HUES64 (cell line): ENCODE measurements at regions not wholly inside any gene's neighbourhood (a gene's known extent, or its start where the extent isn't known, plus 50 kb on each side); places are given as distances from the start of the nearest gene placed in this dataset.

Experiments used
- H3K27ac ChIP-seq: 2 replicates; pipeline ENCODE4 v1.7.0; 2013; ENCODE audit warnings: low read depth, low read length, inconsistent platforms
- H3K27me3 ChIP-seq: 2 replicates; pipeline ENCODE4 v1.6.1; 2013; ENCODE audit warnings: mild to moderate bottlenecking, low read length; ENCODE audit not compliant: insufficient read depth
- H3K36me3 ChIP-seq: 2 replicates; pipeline ENCODE4 v1.6.1; 2013; ENCODE audit warnings: mild to moderate bottlenecking, low read length; ENCODE audit not compliant: insufficient read depth
- H3K4me1 ChIP-seq: 2 replicates; pipeline ENCODE4 v1.6.1; 2013; ENCODE audit warnings: mild to moderate bottlenecking, low read length, moderate library complexity; ENCODE audit not compliant: insufficient read depth
- H3K4me3 ChIP-seq: 2 replicates; pipeline ENCODE4 v1.5.1; 2013; ENCODE audit warnings: mild to moderate bottlenecking, low read length, moderate library complexity
- H3K9ac ChIP-seq: 2 replicates; pipeline ENCODE4 v1.6.1; 2013; ENCODE audit warnings: mild to moderate bottlenecking, low read depth, low read length
- H3K9me3 ChIP-seq: 2 replicates; pipeline ENCODE4 v1.6.1; 2013; ENCODE audit warnings: low read depth, low read length; ENCODE audit not compliant: insufficient read depth
- WGBS: fragments of 150-250, 120-280 bp; methylation state at CpG from one replicate; pipeline ENCODE4 v1.1.7; 2013; ENCODE audit warnings: missing lambda C conversion rate; 5-methylcytosine and 5-hydroxymethylcytosine counted together

DNA sequence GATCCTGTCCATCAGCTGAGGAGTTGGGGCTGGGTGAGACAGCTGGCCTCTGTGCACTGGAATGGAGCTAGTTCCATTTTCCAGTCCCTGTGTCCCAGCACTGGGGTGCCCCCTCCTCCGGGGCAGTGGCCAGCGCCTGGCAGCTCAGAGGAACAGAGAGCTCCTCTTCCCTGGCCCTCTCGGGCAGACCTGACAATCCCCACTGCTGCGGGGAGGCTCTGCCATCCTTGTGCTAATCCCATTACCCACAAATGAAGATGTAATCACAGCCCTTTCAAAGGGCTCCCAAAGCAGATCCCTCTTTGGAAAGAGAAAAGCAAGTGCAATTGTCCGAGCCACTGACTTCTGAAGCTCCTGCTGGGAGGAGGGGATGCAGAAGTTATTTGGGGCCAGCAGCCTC is 75.1 kb upstream of the MSX1 start:
- H3K4me3 ChIP-seq: no peak overlapping the region
- peaks cover 35% of the 10 kb centered on the region; the same call in 1 of the 2 replicates for H3K27me3 ChIP-seq
- H3K27ac ChIP-seq: no peak overlapping the region; the same call in 1 of the 2 replicates
- no peaks in the 10 kb centered on the region for H3K36me3 ChIP-seq
- WGBS: 44% methylated on average over 5 of the region's 5 CpGs
- H3K9ac ChIP-seq: no peak overlapping the region
- peaks cover 12% of the 10 kb centered on the region; the same call in 1 of the 2 replicates for H3K4me1 ChIP-seq
- peaks cover 18% of the 10 kb centered on the region for H3K9me3 ChIP-seq

DNA sequence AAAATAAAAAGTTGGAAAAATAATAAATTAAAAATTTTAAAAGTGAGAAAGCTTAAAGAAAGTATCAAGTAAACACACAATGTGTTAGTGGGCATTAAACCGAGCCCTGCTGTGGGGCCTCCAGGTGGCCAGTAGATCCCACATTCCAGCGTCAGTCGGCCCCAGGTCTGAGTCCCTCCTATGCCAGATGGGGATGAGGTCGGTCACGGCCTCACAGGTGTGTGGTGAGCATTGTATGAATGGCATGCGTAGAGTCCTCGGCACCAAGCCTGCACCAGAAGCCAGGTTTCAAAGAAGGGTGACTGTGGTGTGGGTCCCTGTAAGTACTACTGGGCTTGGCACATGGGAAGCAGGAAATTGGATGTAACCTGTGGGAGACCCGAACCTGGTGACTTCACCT is 75.6 kb upstream of the MSX1 start:
- H3K9ac ChIP-seq: no peak overlapping the region
- H3K4me1 ChIP-seq: peaks cover 12% of the 10 kb centered on the region; the same call in 1 of the 2 replicates
- no peaks in the 10 kb centered on the region for H3K36me3 ChIP-seq
- WGBS: 86% methylated on average over 8 of the region's 8 CpGs
- no peak overlapping the region for H3K4me3 ChIP-seq
- peaks cover 12% of the 10 kb centered on the region for H3K9me3 ChIP-seq
- peaks cover 39% of the 10 kb centered on the region; the same call in 1 of the 2 replicates for H3K27me3 ChIP-seq
- no peak overlapping the region for H3K27ac ChIP-seq

DNA sequence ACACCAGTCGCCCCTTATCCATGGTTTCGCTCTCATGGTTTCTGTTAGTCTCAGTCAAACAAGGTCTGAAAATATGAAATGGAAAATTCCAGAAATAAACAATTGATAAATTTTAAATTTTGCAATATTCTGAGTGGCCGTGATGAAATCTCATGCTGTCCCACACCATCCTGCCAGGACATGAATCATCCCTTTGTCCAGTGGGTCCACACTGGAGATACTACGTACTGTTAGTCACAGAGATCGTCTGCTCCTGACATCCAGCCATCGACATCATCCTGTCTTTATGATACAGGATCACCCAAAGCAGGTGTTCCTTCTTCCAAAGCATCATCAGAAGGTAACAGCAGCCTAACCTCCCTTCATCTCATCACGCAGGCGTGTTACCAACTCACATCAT is 76.5 kb upstream of the MSX1 start:
- H3K4me3 ChIP-seq: no peak overlapping the region
- WGBS: 94% methylated on average over 6 of the region's 8 CpGs
- H3K4me1 ChIP-seq: peaks cover 12% of the 10 kb centered on the region; the same call in 1 of the 2 replicates
- 0 out of 2 replicates have a peak, but pooled peaks cover 3% of the 10 kb centered on the region for H3K9me3 ChIP-seq
- peaks cover 44% of the 10 kb centered on the region; the same call in 1 of the 2 replicates for H3K27me3 ChIP-seq
- no peak overlapping the region for H3K9ac ChIP-seq
- H3K27ac ChIP-seq: no peak overlapping the region
- no peaks in the 10 kb centered on the region for H3K36me3 ChIP-seq

DNA sequence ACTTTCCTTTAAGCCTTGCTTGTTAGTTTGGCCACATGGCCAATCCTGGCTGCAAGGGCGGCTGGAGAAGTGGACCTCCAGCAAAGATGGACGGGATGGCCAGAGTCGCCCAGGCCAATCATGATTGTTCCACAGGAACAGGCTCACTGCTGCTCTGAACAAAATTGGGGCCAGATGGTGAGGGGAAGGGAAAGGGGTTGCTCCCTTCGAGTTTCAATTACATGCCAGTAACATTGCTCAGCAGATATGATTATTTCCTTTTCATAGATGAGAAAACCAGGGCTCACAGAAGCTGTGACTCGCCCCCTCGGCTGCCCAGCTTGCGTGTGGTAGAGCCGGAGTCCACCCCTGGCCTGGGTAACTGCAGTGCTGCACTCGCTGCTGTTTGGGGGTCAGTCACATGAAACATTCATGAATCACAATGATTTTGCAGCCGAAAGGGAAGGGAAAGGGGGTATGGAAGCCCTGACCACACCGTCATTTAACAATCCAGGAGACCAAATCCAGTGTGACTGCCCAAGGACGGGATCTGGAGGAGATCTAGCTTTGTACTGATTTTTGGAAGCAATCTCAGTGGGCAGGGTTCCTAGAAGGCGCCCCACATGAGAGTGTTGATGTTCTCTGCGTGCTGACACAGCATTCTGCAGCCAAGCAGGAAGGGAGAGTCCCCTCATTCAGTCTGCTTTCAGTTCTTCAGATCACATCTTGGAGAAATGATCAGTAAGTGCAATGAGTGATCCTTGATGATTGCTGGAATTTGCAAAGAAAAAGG is 77.3 kb upstream of the MSX1 start:
- no peak overlapping the region for H3K9ac ChIP-seq
- peaks cover 12% of the 10 kb centered on the region; the same call in 1 of the 2 replicates for H3K4me1 ChIP-seq
- H3K27ac ChIP-seq: no peak overlapping the region
- no peaks in the 10 kb centered on the region for H3K9me3 ChIP-seq
- no peak overlapping the region for H3K4me3 ChIP-seq
- no peaks in the 10 kb centered on the region for H3K36me3 ChIP-seq
- WGBS: 82% methylated on average over 14 of the region's 14 CpGs
- H3K27me3 ChIP-seq: peaks cover 44% of the 10 kb centered on the region; the same call in 1 of the 2 replicates

DNA sequence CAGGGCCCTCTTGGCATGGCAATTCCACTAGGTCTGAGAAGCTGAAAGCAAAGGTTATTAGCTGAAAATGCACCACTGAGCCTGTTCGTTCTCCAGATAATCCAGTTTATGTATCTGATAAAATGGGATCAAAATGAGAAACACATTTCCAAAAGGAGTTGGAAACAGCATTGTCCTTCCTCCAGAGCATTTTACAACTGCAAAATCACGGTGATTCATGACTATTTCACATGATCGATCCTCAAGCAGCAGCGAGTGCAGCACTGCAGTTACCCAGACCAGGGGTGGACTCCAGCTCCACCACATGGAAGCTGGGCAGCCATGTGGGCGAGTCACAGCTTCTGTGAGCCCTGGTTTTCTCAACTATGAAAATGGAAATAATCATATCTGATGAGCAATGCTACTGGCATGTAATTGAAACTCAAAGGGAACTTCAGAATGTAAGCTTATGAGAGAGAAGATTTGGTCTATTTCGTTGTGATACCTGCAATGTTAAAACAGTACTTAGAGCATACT is 78.7 kb upstream of the MSX1 start:
- H3K9ac ChIP-seq: no peak overlapping the region
- WGBS: 90% methylated on average over 6 of the region's 6 CpGs
- H3K27me3 ChIP-seq: peaks cover 42% of the 10 kb centered on the region; the same call in 1 of the 2 replicates
- no peak overlapping the region for H3K27ac ChIP-seq
- peaks cover 12% of the 10 kb centered on the region; the same call in 1 of the 2 replicates for H3K4me1 ChIP-seq
- H3K36me3 ChIP-seq: no peaks in the 10 kb centered on the region
- no peaks in the 10 kb centered on the region for H3K9me3 ChIP-seq
- H3K4me3 ChIP-seq: no peak overlapping the region

DNA sequence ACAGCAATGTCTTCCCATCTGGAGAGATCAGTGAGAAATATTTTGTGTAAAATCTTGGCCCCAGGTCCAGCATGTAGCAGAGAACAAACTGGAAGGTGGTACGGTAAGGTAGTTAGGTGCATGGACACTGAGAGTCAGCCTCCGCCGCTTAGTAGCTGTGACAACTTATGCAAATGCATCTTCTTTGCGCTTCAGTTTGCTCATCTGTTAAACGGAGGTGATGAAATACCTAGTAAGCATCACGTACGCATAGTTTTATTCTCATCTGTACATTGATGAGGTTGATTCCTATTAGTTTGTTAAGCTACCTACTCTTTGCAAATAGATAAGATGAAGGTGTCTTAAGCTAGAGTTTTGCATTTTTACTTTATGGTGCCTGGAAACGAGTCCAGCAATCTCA is 80.0 kb upstream of the MSX1 start:
- WGBS: 93% methylated on average over 8 of the region's 8 CpGs
- Histone ChIP-seq H3K9me3 (no peaks in the 10 kb centered on the region), H3K9ac (no peak overlapping the region), H3K4me3 (no peak overlapping the region), H3K27ac (no peak overlapping the region), H3K36me3 (no peaks in the 10 kb centered on the region), H3K4me1 (peaks cover 7% of the 10 kb centered on the region; the same call in 1 of the 2 replicates), H3K27me3 (peaks cover 39% of the 10 kb centered on the region; the same call in 1 of the 2 replicates)

DNA sequence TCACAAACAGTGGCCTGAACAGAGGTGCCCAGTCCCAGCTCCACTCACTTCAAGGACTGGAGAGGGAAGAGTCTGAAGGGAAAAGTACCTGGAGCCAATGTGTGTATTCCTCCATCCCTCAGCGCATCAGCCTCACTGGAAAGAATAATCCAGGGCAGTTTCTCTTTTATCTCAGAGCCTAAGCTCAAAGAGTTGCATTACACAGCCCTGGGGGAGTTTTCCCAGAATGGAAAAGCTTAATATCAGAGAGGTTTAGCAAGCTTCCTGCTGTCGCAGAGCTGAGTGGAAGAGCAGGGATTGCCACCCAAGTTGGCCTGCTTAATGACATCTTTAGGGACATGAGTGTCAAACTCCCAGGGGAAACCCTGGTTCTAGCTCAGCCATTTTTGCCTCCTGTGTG is 80.4 kb upstream of the MSX1 start:
- WGBS: 96% methylated on average over 2 of the region's 2 CpGs
- Histone ChIP-seq H3K36me3 (no peaks in the 10 kb centered on the region), H3K9me3 (no peaks in the 10 kb centered on the region), H3K27me3 (peaks cover 39% of the 10 kb centered on the region; the same call in 1 of the 2 replicates), H3K4me1 (peaks cover 7% of the 10 kb centered on the region; the same call in 1 of the 2 replicates), H3K4me3 (no peak overlapping the region), H3K27ac (no peak overlapping the region), H3K9ac (no peak overlapping the region)

DNA sequence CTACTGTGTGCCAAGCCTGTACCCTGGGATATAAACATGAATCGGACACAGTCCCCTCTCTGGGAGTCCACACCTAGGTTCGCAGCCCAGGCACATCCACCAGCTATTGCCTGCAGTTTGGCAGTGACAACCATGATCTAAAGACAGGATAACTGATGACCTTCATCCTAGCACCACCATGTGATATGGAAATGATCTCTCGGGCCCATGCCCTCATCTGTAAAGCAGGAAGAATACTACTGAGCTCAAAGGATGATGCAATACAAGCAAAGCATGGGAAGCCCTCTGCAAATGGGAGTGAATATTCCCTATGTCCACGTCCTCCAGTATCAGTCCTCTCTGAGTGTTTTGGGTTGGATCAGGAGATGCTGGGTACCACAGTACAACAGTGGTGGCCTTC is 80.9 kb upstream of the MSX1 start:
- peaks cover 38% of the 10 kb centered on the region; the same call in 1 of the 2 replicates for H3K27me3 ChIP-seq
- peaks cover 4% of the 10 kb centered on the region; the same call in 1 of the 2 replicates for H3K4me1 ChIP-seq
- H3K4me3 ChIP-seq: no peak overlapping the region
- no peak overlapping the region for H3K9ac ChIP-seq
- 93% methylated on average over 4 of the region's 4 CpGs for WGBS
- no peaks in the 10 kb centered on the region for H3K36me3 ChIP-seq
- H3K27ac ChIP-seq: no peak overlapping the region
- H3K9me3 ChIP-seq: no peaks in the 10 kb centered on the region

GRCh38 chr4:4776934-4777333 is 82.5 kb upstream of the MSX1 start:
- Histone ChIP-seq H3K36me3 (no peaks in the 10 kb centered on the region), H3K4me3 (no peak overlapping the region), H3K9me3 (no peaks in the 10 kb centered on the region), H3K4me1 (no peaks in the 10 kb centered on the region), H3K9ac (no peak overlapping the region), H3K27me3 (peaks cover 22% of the 10 kb centered on the region; the same call in 1 of the 2 replicates), H3K27ac (no peak overlapping the region)
- WGBS: 93% methylated on average over 7 of the region's 7 CpGs

- no peaks in the 10 kb centered on the region for H3K36me3 ChIP-seq
- no peak overlapping the region for H3K27ac ChIP-seq
- H3K27me3 ChIP-seq: peaks cover 16% of the 10 kb centered on the region; the same call in 1 of the 2 replicates
- WGBS: 81% methylated on average over 8 of the region's 9 CpGs
- H3K9me3 ChIP-seq: no peaks in the 10 kb centered on the region
- H3K4me3 ChIP-seq: no peak overlapping the region
- no peak overlapping the region for H3K9ac ChIP-seq
- no peaks in the 10 kb centered on the region for H3K4me1 ChIP-seq
Observed at GRCh38 chr4:4776335-4776734, 83.1 kb upstream of the MSX1 start.

- Histone ChIP-seq H3K9me3 (no peaks in the 10 kb centered on the region), H3K36me3 (no peaks in the 10 kb centered on the region), H3K4me1 (no peaks in the 10 kb centered on the region), H3K9ac (no peak overlapping the region), H3K27ac (no peak overlapping the region), H3K27me3 (peaks cover 13% of the 10 kb centered on the region; the same call in 1 of the 2 replicates), H3K4me3 (no peak overlapping the region)
- 86% methylated on average over 10 of the region's 10 CpGs for WGBS
Observed at GRCh38 chr4:4775493-4776004, 83.9 kb upstream of the MSX1 start.
